COLO668 (cell line): ENCODE measurements at regions not wholly inside any gene's neighbourhood (a gene's known extent, or its start where the extent isn't known, plus 50 kb on each side); places are given as distances from the start of the nearest gene placed in this dataset.

ENCODE experiments used
- DNase-seq: peaks from one replicate; lab custom pipeline; 2025; ENCODE audit not compliant: unreplicated experiment; lab: John Stamatoyannopoulos, UW

- DNase-seq: no peak
Measured at GRCh38 chr2:239540174-239540573, 139.4 kb upstream of the HDAC4 start.

- DNase-seq: no peak
Measured at GRCh38 chr2:239539776-239540100, 138.9 kb upstream of the HDAC4 start.

- DNase-seq: no peak
Measured at GRCh38 chr2:239539083-239539775, 138.4 kb upstream of the HDAC4 start.

- DNase-seq: no peak
Measured at GRCh38 chr2:239538357-239539052, 137.7 kb upstream of the HDAC4 start.

GRCh38 chr2:239537633-239538356, 137.0 kb upstream of the HDAC4 start:
- DNase-seq: no peak

GRCh38 chr2:239536186-239536585, 135.4 kb upstream of the HDAC4 start:
- DNase-seq: no peak

GRCh38 chr2:239535413-239536144, 134.8 kb upstream of the HDAC4 start:
- DNase-seq: no peak

GRCh38 chr2:239534581-239535412, 134.0 kb upstream of the HDAC4 start:
- DNase-seq: peak; percentile 54

GRCh38 chr2:239533569-239534316, 132.9 kb upstream of the HDAC4 start:
- DNase-seq: no peak

GRCh38 chr2:239532859-239533258, 132.0 kb upstream of the HDAC4 start:
- DNase-seq: no peak

- DNase-seq: no peak
Measured at GRCh38 chr2:239532250-239532649, 131.4 kb upstream of the HDAC4 start.

- DNase-seq: peak; percentile 9
Measured at GRCh38 chr2:239531456-239532241, 130.8 kb upstream of the HDAC4 start.

GRCh38 chr2:239530749-239531316, 130.0 kb upstream of the HDAC4 start:
- no peak for DNase-seq

GRCh38 chr2:239529313-239530015, 128.6 kb upstream of the HDAC4 start:
- no peak for DNase-seq

GRCh38 chr2:239528883-239529282, 128.1 kb upstream of the HDAC4 start:
- no peak for DNase-seq

GRCh38 chr2:239528146-239528545, 127.3 kb upstream of the HDAC4 start:
- no peak for DNase-seq

- no peak for DNase-seq
Measured at GRCh38 chr2:239526666-239527415, 126.0 kb upstream of the HDAC4 start.
